ENCODE measurements at regions not wholly inside any gene's neighbourhood (a gene's known extent, or its start where the extent isn't known, plus 50 kb on each side); places are given as distances from the start of the nearest gene placed in this dataset.

DNA sequence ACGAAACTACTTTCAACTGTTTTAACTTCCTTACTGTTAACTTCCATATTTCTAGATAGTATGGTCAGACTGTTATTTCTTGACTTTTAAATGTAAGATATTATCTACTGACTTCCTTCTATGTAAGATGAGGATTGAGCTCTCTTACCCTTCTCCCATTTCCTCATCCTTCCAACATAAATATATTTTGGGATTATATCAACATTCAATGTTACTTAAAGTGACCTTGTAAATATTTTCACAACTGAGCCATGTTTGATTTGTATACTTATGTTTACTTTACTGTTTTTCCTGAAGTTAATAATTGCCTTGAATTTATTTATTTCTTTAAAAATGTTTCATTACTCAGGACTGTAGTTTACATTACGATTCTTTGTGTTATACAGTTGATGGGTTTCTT lies 148.7 kb downstream of the ZIC5 start:
- DNase-seq (ENCODE audit: low read depth) = no peak

GRCh38 chr13:99821741-99822140 lies 149.8 kb downstream of the ZIC5 start:
- DNase-seq (ENCODE audit: low read depth) = no peak

DNA sequence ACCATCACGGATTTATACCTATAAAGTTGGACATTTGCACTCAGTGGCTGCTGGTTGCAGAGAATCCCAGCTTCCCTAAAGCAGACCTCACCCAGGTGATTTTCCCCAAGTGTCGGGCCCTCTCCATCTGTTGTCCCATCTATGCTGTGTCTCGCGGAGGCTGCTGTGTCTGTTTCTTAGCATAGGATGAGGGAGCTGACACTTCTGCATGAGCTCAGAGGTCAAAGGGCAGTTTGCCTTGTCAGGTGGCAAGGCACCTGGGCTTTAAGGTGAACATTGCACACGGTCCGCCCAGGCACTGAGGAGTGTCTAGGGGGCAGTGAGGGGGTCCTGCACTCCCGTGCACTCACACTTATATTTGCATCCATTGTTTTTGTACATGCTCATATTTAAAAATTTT lies 151.6 kb downstream of the ZIC5 start:
- DNase-seq (ENCODE audit: low read depth) = no peak

GRCh38 chr13:99816321-99816720 lies 155.2 kb downstream of the ZIC5 start:
- DNase-seq (ENCODE audit: low read depth) = no peak

DNA sequence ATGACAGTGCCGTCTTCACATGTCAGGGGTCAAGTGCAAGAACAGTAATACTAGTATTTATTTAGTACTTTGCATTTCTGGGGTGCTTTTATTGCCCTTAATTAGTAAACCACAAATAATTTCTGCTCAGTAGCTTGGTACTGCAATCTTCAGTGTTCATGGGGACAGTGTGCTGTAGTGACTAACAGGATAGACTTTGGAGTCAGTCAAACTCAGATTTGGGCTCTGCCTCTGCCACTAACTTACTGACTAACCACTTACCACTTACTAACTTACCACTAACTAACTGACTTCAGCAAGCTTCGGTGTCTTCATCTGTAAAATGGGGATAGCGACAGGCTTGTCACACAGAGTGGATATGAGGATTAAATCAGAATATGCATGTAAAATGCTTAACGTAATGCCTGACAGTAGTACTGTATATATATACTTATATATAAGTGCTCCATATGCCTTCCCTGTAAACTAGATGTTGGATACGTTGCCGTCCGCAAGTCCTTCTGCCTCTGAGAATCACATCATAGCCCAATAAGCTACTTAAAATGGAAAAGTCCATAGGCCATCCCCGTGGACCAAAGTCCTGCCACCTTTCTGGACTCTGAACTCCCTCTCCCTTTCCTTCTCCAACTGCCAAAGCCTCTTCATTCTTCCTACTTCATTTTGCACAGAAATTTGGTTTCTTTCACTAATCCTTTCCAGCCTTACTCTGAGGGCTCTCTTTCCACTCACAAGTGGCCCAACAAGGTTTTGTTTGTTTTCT lies 158.1 kb downstream of the ZIC5 start:
- DNase-seq (ENCODE audit: low read depth) = no peak

DNA sequence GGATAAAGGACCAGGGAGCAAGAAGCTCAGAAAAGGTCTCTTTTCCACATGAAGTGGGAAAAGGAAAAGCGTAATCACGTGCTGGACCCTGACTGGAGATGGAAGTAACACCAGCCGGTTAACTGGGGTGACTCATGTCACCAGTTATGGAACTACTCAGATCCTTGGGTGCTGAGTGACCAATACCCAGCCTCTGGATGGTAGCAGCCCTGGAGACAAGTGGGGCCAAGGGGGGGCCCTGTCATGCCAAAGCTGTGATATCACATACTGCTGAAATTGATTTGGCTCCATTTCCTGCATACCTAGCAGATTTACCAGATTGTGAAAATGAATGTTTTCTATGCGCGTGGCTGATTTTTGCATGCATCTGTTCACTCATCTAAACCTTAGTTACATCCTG lies 158.9 kb downstream of the ZIC5 start:
- no peak for DNase-seq (ENCODE audit: low read depth)

GRCh38 chr13:99811067-99811700 lies 160.4 kb downstream of the ZIC5 start:
- DNase-seq (ENCODE audit: low read depth) = no peak

- DNase-seq (ENCODE audit: low read depth) = no peak
Measured at GRCh38 chr13:99809926-99810325, 161.6 kb downstream of the ZIC5 start.

GRCh38 chr13:99809496-99809895 lies 162.1 kb downstream of the ZIC5 start:
- DNase-seq (ENCODE audit: low read depth) = no peak

DNA sequence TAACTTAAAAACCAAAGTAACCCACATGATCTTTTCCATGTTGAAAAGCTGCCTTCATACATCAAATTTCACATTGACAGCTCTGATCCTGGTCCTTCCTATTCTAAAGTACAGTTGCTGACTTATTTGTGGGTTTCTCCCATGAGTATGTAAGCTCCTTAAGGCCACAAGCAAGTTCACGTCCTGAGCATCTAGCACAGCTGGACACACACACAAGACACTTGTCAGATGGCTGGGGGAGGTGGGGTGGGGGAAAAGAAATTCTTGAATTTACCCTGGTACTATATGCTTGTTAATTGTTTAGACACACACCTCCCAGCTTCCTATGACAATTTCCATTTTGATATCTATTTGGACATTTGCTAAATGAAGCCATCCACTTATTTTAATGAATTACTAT lies 162.8 kb downstream of the ZIC5 start:
- no peak for DNase-seq (ENCODE audit: low read depth)

DNA sequence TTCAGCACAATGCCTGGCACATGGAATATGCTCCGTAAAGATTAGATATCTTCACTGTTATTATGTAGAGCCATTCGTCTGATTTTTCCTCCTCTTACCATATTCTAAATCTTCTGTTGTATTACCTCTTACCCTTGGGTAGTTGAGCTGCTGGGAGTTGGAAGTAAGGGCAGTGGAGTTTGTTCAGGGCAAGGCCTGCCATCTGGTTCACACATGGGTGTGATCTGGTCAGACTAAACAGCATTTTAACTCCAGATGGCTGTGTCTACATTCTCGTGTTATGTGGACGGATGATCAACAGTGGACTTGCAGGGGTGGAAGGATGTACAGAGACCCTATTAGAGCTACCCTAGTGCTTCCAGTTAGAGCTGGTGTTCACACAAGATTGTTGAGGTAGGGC lies 164.9 kb downstream of the ZIC5 start:
- DNase-seq (ENCODE audit: low read depth) = no peak

GRCh38 chr13:99805361-99805760 lies 166.2 kb downstream of the ZIC5 start:
- DNase-seq (ENCODE audit: low read depth) = no peak

GRCh38 chr13:99803141-99803540 lies 168.4 kb downstream of the ZIC5 start:
- DNase-seq (ENCODE audit: low read depth) = no peak

- no peak for DNase-seq (ENCODE audit: low read depth)
Measured at GRCh38 chr13:99802416-99802815, 169.2 kb downstream of the ZIC5 start.

GRCh38 chr13:99800951-99801350 lies 170.6 kb downstream of the ZIC5 start:
- DNase-seq (ENCODE audit: low read depth) = no peak

DNA sequence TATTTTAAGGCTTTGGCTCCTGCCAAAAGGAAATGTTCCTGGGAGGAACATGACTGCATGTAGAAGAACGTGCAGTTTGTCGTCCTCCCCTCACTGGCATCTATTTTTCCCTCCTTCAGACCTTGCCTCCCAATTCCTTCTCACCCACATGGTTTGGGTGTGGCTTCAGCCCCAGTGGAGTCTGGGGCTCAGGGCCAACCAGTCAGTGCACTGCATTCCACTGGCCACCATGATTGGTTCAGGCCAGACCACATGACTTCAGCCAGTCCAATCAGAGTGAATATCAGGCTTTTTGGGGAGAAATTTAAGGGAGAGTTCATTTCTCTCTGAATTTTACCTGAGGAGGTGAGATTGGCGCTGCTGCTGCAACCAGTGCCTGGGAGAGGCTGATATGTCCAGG lies 171.6 kb downstream of the ZIC5 start:
- DNase-seq (ENCODE audit: low read depth) = no peak

GRCh38 chr13:99798756-99799155 lies 172.8 kb downstream of the ZIC5 start:
- DNase-seq (ENCODE audit: low read depth) = no peak

- DNase-seq (ENCODE audit: low read depth) = no peak
Measured at GRCh38 chr13:99797691-99798090, 173.9 kb downstream of the ZIC5 start.

- no peak for DNase-seq (ENCODE audit: low read depth)
Measured at GRCh38 chr13:99796175-99796819, 175.3 kb downstream of the ZIC5 start.

- no peak for DNase-seq (ENCODE audit: low read depth)
Measured at GRCh38 chr13:99792079-99792921, 179.3 kb downstream of the ZIC5 start.

DNA sequence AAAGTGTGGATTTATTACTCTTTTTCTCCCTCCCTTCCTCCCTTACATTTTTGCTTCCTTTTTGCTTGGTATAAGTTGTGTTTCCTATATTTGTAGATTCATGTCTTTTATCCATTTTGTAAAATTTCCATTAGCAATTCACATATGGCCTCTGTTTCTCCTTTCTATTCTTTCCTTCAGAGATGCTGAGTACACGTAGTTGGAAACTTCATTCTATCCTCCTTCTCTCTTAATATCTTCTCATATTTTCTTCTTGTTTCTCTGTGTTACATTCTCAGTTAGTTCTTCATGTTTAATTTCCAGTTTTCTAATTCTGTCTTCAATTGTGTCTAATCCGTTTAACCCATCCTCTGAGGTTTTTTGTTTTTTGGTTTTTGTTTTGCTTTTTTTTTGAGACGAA lies 188.9 kb downstream of the ZIC5 start:
- DNase-seq (ENCODE audit: low read depth) = no peak

DNA sequence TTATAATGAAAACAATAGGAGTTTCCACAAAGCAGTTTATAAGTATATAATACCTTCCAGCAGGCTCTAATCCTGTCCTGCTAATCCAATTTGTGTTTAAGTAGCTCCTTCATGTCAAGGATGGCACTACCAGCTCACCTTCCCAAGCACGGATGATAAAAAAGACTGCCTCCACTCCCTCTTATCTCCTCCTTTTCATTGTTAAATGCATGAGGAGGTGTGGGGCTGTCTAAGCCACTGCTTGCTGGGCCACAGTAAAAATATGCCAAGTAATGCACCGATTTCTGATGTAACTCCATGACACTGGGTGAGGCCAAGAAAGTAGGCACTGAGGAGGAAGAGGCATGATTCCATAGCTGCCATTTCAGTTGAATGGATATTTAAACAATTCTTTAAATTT lies 193.1 kb downstream of the ZIC5 start:
- DNase-seq (ENCODE audit: low read depth) = no peak

DNA sequence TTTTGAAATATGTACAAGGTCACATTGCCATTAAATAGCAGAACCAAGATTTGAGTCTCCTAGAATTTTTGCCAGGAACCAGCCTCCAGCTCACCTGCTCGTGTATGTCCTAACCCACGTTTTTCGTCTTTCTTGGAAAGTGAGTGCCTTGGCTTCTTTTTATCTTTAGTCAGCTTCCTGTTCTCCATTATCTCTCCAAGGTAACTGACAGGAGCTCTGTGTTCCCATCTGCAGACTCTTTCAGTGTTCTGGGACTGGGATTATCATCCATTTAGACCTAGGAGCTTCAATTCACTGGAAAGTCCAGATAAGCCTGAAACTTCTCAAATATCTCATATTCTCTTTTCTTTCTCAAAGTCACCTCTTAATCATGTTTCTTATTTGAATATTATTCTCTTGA lies 193.7 kb downstream of the ZIC5 start:
- DNase-seq (ENCODE audit: low read depth) = no peak
